ENCODE measurements at regions not wholly inside any gene's neighbourhood (a gene's known extent, or its start where the extent isn't known, plus 50 kb on each side); places are given as distances from the start of the nearest gene placed in this dataset.

- no peaks in the 10 kb centered on the region for H3K27me3 ChIP-seq (ENCODE audit: control insufficient read depth, low read length)
- H3K27ac ChIP-seq (ENCODE audit: low read depth, low read length): no peak overlapping the region
- H3F3A ChIP-seq (ENCODE audit: control insufficient read depth, insufficient read depth): no peaks in the 10 kb centered on the region
- no peak overlapping the region for H3K4me3 ChIP-seq (ENCODE audit: low read length)
- TF ChIP-seq EZH2phosphoT487 (IDR thresholded peaks at IDR 0.05; ENCODE audit: borderline replicate concordance, low read length) (no peak), CTCF (IDR thresholded peaks at IDR 0.05; ENCODE audit: low read depth, low read length, poor library complexity, severe bottlenecking) (no peak)
- no peaks in the 10 kb centered on the region for H3K4me1 ChIP-seq (ENCODE audit: control insufficient read depth, low read length)
- H3K9me3 ChIP-seq (ENCODE audit: control insufficient read depth, insufficient read depth, low read length): no peaks in the 10 kb centered on the region
- no peaks in the 10 kb centered on the region for H3K79me2 ChIP-seq (ENCODE audit: control insufficient read depth, low read length)
- H3K36me3 ChIP-seq (ENCODE audit: control insufficient read depth, low read length): no peaks in the 10 kb centered on the region
- no peak overlapping the region for H3K4me2 ChIP-seq (ENCODE audit: low read length)
- H3K9me2 ChIP-seq (replicated peaks; ENCODE audit: control insufficient read depth, low read length): no peaks in the 10 kb centered on the region
- no peaks in the 10 kb centered on the region for H4K20me1 ChIP-seq (ENCODE audit: control insufficient read depth, insufficient read depth, low read depth, low read length)
These were observed 323.6 kb upstream of the TNP1 start for GRCh38 chr2:217183471-217183870.

GRCh38 chr2:217182926-217183325 lies 323.1 kb upstream of the TNP1 start:
- Histone ChIP-seq H3K4me1 (ENCODE audit: control insufficient read depth, low read length) (no peaks in the 10 kb centered on the region), H3K4me2 (ENCODE audit: low read length) (no peak overlapping the region), H3K4me3 (ENCODE audit: low read length) (no peak overlapping the region), H3K9me3 (ENCODE audit: control insufficient read depth, insufficient read depth, low read length) (no peaks in the 10 kb centered on the region), H3K79me2 (ENCODE audit: control insufficient read depth, low read length) (no peaks in the 10 kb centered on the region), H3K9me2 (replicated peaks; ENCODE audit: control insufficient read depth, low read length) (no peaks in the 10 kb centered on the region), H3K27ac (ENCODE audit: low read depth, low read length) (no peak overlapping the region), H3F3A (ENCODE audit: control insufficient read depth, insufficient read depth) (no peaks in the 10 kb centered on the region), H3K27me3 (ENCODE audit: control insufficient read depth, low read length) (no peaks in the 10 kb centered on the region), H3K36me3 (ENCODE audit: control insufficient read depth, low read length) (no peaks in the 10 kb centered on the region), H4K20me1 (ENCODE audit: control insufficient read depth, insufficient read depth, low read depth, low read length) (no peaks in the 10 kb centered on the region)
- TF ChIP-seq CTCF (IDR thresholded peaks at IDR 0.05; ENCODE audit: low read depth, low read length, poor library complexity, severe bottlenecking) (no peak), EZH2phosphoT487 (IDR thresholded peaks at IDR 0.05; ENCODE audit: borderline replicate concordance, low read length) (no peak)

- Histone ChIP-seq H3K9me3 (ENCODE audit: control insufficient read depth, insufficient read depth, low read length) (no peaks in the 10 kb centered on the region), H3K36me3 (ENCODE audit: control insufficient read depth, low read length) (no peaks in the 10 kb centered on the region), H3K27me3 (ENCODE audit: control insufficient read depth, low read length) (no peaks in the 10 kb centered on the region), H3K27ac (ENCODE audit: low read depth, low read length) (no peak overlapping the region), H3K4me1 (ENCODE audit: control insufficient read depth, low read length) (no peaks in the 10 kb centered on the region), H3K9me2 (replicated peaks; ENCODE audit: control insufficient read depth, low read length) (no peaks in the 10 kb centered on the region), H3F3A (ENCODE audit: control insufficient read depth, insufficient read depth) (no peaks in the 10 kb centered on the region), H3K79me2 (ENCODE audit: control insufficient read depth, low read length) (no peaks in the 10 kb centered on the region), H4K20me1 (ENCODE audit: control insufficient read depth, insufficient read depth, low read depth, low read length) (no peaks in the 10 kb centered on the region), H3K4me3 (ENCODE audit: low read length) (no peak overlapping the region), H3K4me2 (ENCODE audit: low read length) (no peak overlapping the region)
- TF ChIP-seq EZH2phosphoT487 (IDR thresholded peaks at IDR 0.05; ENCODE audit: borderline replicate concordance, low read length) (no peak), CTCF (IDR thresholded peaks at IDR 0.05; ENCODE audit: low read depth, low read length, poor library complexity, severe bottlenecking) (no peak)
These were observed 321.6 kb upstream of the TNP1 start for GRCh38 chr2:217181512-217181911.

- Histone ChIP-seq H3K9me3 (ENCODE audit: control insufficient read depth, insufficient read depth, low read length) (no peaks in the 10 kb centered on the region), H3K4me2 (ENCODE audit: low read length) (no peak overlapping the region), H3K36me3 (ENCODE audit: control insufficient read depth, low read length) (no peaks in the 10 kb centered on the region), H3K4me3 (ENCODE audit: low read length) (no peak overlapping the region), H3K27me3 (ENCODE audit: control insufficient read depth, low read length) (no peaks in the 10 kb centered on the region; the same call in 1 of the 2 replicates), H3K4me1 (ENCODE audit: control insufficient read depth, low read length) (no peaks in the 10 kb centered on the region), H3K9me2 (replicated peaks; ENCODE audit: control insufficient read depth, low read length) (no peaks in the 10 kb centered on the region), H3K27ac (ENCODE audit: low read depth, low read length) (no peak overlapping the region), H3F3A (ENCODE audit: control insufficient read depth, insufficient read depth) (no peaks in the 10 kb centered on the region), H4K20me1 (ENCODE audit: control insufficient read depth, insufficient read depth, low read depth, low read length) (no peaks in the 10 kb centered on the region), H3K79me2 (ENCODE audit: control insufficient read depth, low read length) (no peaks in the 10 kb centered on the region)
- TF ChIP-seq CTCF (IDR thresholded peaks at IDR 0.05; ENCODE audit: low read depth, low read length, poor library complexity, severe bottlenecking) (no peak), EZH2phosphoT487 (IDR thresholded peaks at IDR 0.05; ENCODE audit: borderline replicate concordance, low read length) (no peak)
These were observed 320.0 kb upstream of the TNP1 start for GRCh38 chr2:217179854-217180253.

Data from DOHH2 (cell line).